HG02870 (cell line): ENCODE measurements at regions not wholly inside any gene's neighbourhood (a gene's known extent, or its start where the extent isn't known, plus 50 kb on each side); places are given as distances from the start of the nearest gene placed in this dataset.

Experiments
- ATAC-seq: cut with Tn5 transposase; IDR thresholded peaks from one replicate; pipeline ENCODE4 v1.9.1; 2021; ENCODE audit warnings: mild to moderate bottlenecking, moderate library complexity; ENCODE audit not compliant: unreplicated experiment

- no peak for ATAC-seq
Measured at GRCh38 chr1:87219141-87219540, 109.5 kb upstream of the LMO4 start.

- no peak for ATAC-seq
Measured at GRCh38 chr1:87219626-87220025, 109.1 kb upstream of the LMO4 start.

- no peak for ATAC-seq
Measured at GRCh38 chr1:87220993-87221392, 107.7 kb upstream of the LMO4 start.

- no peak for ATAC-seq
Measured at GRCh38 chr1:87224201-87224600, 104.5 kb upstream of the LMO4 start.

- no peak for ATAC-seq
Measured at GRCh38 chr1:87225171-87225570, 103.5 kb upstream of the LMO4 start.

GRCh38 chr1:87226341-87226760 lies 102.3 kb upstream of the LMO4 start:
- no peak for ATAC-seq

GRCh38 chr1:87227651-87228050 lies 101.0 kb upstream of the LMO4 start:
- ATAC-seq = no peak

GRCh38 chr1:87230501-87230900 lies 98.2 kb upstream of the LMO4 start:
- no peak for ATAC-seq

- ATAC-seq = no peak
Measured at GRCh38 chr1:87231703-87232367, 96.8 kb upstream of the LMO4 start.

- ATAC-seq = no peak
Measured at GRCh38 chr1:87236585-87236984, 92.1 kb upstream of the LMO4 start.

GRCh38 chr1:87239997-87240605 lies 88.6 kb upstream of the LMO4 start:
- ATAC-seq = no peak

GRCh38 chr1:87240661-87241285 lies 87.9 kb upstream of the LMO4 start:
- ATAC-seq = no peak

- ATAC-seq = no peak
Measured at GRCh38 chr1:87242445-87243185, 86.1 kb upstream of the LMO4 start.

GRCh38 chr1:87243573-87243972 lies 85.1 kb upstream of the LMO4 start:
- no peak for ATAC-seq

GRCh38 chr1:87246436-87246835 lies 82.2 kb upstream of the LMO4 start:
- no peak for ATAC-seq

GRCh38 chr1:87249803-87250202 lies 78.9 kb upstream of the LMO4 start:
- ATAC-seq = no peak

- no peak for ATAC-seq
Measured at GRCh38 chr1:87250336-87250735, 78.3 kb upstream of the LMO4 start.

- no peak for ATAC-seq
Measured at GRCh38 chr1:87252406-87252805, 76.3 kb upstream of the LMO4 start.

- ATAC-seq = no peak
Measured at GRCh38 chr1:87262688-87263087, 66.0 kb upstream of the LMO4 start.

- no peak for ATAC-seq
Measured at GRCh38 chr1:87263281-87263680, 65.4 kb upstream of the LMO4 start.

GRCh38 chr1:87263785-87264184 lies 64.9 kb upstream of the LMO4 start:
- ATAC-seq = no peak

GRCh38 chr1:87264976-87265375 lies 63.7 kb upstream of the LMO4 start:
- no peak for ATAC-seq
